GM18511 (cell line): ENCODE measurements at regions not wholly inside any gene's neighbourhood (a gene's known extent, or its start where the extent isn't known, plus 50 kb on each side); places are given as distances from the start of the nearest gene placed in this dataset.
A peak's percentile ranks its signal among the peaks of the same experiment; 100 is the strongest.

Experiments used
- ATAC-seq: cut with Tn5 transposase; IDR thresholded peaks from one replicate; pipeline ENCODE4 v1.9.1; 2021; ENCODE audit warnings: mild to moderate bottlenecking, moderate library complexity; ENCODE audit not compliant: unreplicated experiment

DNA sequence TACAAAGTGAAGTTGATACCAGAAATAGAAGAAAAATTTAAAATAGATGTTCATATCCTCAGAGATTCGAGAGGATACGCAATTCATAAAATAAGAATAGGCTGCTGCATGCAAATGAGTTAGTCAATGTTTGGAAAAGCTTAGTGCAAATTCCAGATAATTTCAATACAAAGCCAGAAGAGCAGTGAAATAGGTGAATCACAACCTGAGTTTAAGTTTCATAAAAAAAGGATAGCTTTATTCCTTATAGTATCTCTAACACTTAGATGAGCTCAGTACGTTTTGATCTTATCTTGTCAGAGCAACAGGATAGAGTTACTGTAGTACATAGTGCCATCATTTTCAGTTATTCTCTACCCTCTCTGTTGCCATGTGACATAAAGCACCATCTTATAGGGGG lies 653.4 kb upstream of the ZNF608 start:
- ATAC-seq = no peak

DNA sequence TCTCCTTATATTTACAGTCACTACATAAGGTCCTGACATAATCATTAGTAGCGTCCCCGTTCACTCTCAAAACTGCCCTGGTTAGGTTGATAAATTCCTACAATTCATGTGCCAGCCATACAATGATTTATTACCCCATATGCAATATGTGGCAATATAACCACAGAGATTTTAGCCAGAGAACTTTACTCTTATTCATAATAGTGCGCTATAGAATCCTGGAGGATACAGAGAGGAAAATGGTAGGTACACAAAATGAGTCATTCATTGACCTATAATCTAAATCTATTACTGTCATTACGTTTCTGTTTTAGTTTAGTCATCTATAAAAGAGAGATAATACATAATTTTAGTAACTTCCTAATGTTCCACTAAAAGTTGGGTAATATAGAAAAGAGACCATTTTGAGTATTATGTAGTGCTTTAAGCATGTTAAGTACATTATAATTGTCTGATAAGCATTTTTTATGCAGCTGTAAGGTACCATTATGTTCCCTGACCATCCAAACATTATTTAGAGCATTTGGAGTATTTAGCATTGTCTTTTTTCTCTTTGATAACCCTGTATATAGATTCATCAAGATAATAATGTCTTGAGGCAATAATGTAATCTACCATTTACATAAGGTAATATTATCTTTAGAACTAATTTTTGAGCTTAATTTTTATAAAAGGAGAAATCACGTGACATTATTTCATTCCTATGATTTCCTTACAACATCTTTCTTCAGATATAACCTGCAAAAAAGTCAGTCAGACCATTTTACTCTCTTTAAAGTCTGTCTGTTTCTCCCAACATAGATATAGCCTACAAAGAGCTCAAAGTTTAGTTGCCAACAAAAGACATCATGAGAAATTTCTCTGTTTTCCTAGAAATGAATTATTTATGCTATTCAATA lies 655.5 kb upstream of the ZNF608 start:
- no peak for ATAC-seq

DNA sequence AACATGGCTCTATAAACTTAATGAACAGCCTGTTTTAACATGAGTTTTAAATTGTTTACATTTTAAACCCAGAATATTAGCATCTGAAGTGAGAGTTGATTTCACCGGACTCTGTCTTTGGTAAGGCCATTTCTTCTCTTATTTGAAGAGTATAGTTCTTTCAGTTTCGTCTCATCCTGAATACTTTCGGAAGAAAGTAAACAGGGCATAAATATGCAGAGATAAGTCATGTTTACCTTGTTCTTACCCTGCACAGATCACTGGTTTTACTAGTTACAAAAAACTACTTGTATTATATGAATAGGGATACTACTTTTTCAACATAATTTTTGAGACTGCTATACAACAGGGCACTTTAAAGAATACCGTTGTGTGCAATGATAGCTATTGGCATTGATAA lies 656.3 kb upstream of the ZNF608 start:
- no peak for ATAC-seq

DNA sequence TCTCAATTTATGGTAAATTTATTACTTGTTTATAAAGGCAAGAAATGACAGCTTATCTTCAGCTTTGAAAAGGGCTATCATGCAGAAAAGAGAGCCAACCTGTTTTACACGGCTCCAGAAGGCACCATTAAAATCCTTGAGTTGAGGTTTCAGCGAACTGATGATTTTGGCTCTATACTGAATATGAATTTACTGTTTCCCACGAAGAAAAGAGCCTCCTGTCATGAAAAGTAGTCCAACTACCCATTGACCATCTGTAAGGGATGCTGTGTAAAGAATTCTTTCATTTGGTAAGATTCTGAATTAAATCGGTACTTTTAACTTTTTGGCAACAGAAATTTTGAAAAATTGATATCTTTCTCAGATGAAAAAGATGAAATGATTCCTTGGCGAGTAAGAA lies 657.6 kb upstream of the ZNF608 start:
- no peak for ATAC-seq

DNA sequence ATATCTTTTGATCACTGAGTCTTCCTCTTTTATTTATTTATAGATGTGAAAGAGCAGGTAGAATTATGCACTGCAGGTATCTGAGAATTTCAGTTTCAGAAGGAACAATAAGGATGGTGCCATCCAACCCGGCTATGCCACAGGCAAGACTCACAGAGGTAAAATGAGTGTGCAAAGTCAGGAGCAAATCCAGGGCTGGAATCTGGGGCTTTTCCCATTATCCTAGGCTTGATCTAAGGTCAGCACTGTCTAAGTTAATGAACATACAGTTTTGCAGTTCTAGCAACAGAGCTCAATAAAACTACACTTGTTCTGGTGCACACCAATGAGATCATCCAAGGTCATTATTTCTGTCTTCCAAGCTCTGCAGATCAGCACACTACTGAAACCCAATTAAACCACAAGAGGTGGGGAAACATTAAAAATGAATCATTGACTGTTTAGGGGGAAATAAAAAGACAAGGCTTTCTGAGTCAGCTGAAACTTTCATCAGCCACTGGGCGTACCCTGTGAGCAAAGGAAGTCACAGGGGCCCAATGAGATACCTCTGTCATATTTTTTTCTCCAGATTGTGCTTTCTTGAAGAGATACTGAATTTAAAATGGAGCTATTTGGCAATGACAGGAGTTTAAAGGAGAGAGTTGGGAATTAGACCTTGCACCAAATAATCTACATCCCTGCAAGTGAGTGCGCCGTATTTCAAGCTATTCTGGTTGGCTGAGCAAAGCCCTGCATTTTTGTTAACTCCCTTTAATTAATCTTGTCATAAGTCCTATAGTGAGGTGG lies 662.2 kb upstream of the ZNF608 start:
- ATAC-seq = peak; percentile 65

DNA sequence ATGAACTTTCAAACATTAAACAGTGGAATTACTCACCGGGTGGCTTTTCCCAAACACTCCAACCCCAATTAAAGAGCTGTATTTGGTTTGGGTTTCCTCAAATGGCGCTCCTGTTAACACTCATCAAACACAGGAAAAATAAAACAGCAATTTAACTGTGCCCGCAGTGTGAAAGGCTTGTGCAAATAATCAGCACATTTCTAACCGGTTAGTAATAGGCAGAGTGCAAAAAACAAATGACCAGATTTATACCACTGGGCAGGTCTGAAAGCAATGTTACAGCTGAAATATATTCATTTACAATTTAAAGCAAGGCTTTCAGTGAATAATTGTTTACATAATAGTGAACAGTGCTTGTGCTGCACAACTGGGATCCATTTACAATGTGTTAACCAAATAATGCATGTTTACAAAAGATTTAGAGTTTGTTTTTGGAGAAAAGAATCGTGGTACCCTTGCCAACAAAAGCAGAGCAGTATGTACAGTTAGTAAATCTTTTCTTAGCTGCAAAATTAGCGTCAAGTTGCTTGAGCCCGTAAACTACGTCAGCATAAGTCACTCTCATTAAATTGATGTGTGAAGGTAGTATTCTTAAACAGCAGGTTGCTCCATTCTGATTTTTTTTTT lies 662.9 kb upstream of the ZNF608 start:
- ATAC-seq = no peak

DNA sequence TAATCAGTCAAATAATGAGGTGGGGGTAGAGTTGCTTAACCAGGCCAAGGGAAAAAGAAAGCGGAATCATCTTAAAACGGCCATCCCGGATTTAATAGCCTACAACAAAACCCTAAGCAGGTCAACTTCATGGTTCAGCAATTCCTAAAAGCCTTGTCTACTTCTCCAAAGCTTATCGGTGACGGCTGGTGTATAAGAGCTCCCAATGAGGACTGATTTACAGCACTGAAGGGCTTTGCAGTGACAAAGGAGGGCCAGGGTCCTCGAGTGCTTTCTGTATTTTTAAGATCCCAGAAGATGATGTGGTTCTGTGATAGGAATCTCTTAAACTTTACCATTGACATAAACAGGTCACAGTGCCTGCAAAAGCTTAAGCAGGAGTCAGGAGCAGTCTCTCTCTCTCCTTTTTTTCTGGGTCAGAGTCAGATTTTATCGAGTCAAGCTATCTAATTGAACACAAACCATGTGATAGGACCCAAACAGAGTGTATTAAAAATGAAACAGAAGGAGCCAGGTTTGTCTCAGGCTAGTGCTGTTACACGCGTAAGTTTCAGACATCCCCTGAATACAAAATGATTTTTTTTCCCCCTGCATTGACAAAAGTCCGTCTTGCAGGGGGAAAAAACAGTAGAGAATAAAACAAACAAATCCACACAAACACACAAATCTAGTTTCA lies 663.6 kb upstream of the ZNF608 start:
- ATAC-seq = no peak

DNA sequence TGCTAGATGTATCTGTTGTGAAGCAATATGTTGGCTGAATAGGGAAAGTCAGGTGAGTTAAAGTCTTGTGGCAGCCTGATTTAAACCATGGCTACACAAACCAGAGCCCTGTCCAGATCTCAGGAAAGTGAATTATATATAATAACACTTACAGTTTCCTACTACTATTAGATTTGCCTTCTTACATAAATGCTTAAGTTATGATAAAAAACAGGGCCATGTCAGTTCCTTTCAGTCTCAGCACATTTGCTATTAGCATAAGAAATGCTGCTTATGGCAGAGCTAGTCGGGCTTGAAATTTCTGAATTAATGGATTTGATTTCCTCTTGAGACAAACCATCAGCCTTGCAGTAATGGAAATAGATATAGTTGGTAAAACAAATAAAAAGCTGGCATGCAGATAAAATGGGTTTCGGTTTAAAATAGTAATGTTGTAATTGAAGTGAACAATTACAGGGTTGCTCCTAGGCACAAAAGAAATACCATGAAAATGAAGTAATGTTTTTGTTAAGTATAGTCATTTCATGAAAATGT lies 664.2 kb upstream of the ZNF608 start:
- no peak for ATAC-seq

DNA sequence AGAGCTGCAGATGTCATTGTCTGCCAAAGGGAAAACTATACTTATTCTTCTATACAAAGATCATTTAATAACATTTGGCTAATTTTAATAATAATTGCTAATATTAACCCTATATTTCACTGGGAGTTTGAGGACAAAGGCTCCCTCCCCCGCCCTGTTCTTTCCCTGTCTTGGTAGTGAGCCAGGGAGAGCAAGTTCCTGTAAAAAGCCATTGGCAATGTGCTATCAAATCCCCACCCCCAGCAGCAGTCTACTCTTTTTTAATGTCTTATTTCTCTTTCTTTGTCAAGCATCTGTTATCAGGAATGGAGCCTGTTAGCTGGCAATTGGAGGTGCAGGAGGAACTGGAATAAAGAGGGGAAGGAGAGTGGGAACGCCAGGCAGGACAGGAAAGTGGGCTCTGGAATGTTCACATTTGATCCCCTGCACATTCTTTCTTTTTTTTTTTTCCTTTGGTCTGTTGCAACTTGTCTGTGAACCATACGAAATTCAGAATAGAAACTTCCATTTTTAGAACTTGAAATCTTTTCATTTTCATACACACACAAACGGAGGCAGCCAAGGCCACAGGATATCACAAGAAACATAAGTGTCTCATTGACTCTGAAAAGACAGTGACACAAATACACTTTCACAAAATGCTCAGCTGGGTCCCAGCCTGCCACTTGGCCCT lies 664.8 kb upstream of the ZNF608 start:
- peak; percentile 57 for ATAC-seq

DNA sequence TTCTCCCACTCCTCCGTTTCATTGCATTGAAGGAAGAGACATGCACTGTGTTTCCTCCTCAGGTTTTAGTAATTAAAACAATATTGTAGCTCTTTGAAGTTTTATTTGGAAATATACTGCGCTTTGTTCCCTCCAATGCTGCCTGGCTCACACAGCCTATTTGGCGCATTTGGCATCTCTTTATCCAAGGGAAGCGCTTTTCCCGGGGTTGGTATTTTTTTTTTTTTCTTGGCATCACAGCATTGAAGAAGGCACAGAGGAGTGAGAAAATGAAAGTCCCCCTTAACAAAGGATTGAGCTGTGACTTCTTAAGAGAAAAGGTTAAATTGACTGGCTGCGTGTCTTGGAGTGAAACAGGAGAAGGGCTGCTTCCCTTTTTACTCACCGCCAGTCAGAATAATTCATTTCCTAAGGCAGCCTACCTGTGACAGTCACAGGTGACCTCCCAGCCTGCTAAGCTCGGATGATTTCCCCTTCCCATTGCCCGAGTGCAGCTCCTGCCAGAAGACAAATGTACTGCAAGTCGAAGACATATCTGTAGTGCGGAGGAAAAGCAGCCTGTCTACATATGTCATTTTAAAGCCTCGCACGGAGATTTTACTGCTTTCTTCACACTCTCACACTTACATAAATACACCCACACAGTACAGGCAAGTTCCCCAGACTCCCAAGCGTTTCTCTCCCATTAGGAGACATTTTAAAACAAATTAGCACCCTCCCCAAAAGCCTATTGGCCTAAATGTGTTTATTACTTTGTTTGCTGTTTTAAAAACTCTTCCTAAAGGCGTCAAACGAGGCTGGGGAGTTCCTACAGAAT lies 665.5 kb upstream of the ZNF608 start:
- ATAC-seq = peak; percentile 54

DNA sequence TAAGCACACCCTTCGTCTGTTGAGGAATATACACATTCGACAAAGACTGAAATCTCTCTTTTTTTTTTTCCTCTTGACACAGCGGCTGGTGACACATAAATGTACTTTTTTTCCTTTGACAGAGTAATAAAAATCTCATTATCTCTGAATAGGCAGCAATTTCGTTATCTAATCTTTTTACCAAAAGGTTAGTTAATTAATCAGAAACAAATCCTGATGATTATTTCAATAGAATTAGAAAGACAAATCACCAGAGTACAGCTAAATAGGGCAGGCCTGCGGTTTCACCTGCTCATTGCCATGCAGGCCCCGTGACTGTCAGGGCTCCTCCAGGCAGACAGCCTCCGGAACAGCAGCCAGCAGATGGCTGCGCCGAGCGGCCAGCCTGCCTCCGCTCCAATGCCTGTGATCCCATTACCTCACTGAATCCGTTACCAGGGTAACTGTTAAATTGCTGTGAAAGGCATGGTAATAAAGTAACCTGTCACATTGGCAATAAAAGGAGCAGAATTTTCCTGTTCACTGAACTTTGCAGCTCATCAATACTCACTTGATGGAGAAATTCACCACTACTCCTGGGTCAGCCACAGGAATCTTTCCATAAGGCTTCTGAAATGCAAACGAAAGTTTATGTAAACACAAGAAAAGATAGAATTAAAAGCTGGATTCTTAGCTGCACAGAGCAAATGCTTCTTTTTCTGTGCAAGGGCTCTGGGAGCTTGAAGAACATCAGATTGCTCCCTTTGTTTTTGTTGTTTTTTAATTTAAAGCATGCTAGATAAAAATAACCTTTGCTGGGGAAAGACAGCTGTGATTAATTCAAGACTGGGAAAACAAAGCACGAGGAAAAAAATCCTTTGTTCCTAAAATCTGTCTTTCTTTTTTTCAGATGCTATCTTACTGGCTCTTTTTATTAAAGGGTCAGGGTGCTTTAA lies 666.4 kb upstream of the ZNF608 start:
- peak; percentile 30 for ATAC-seq

DNA sequence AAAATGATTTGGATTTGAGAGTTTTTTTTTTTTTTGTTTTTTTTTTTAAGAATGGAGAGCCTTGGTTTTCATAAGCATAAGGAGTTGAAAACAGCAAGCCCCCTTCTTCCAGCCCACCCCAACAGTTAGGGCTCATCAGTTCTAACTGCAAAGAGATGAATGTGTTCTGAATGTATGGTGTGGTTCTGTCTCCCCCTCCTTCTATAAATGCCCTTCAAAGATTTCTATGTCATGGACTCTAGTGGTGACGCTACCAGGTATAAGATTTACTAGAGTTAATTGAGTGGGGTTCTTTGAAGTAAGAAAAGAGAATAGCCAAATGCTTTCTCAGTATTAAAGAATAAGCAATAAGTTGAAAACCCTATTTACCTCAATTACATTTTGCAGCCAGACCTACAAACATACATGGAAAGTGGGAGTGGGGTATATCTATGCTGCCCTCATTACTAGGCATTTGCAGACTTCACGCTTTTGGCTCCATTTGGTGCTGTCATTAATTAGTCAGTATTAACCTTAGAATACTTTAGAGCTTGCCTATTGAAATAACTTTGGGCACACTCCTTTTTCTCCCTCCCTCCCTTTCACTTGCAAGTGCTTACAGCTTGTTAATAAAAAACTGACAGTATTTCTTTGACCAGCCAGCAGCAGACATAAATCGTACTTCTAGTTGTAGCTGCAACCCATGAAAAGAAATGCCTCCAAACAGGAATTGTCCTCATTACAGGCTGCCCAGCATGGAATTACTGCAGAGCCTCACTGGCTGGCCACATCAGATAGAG lies 667.2 kb upstream of the ZNF608 start:
- ATAC-seq = no peak

DNA sequence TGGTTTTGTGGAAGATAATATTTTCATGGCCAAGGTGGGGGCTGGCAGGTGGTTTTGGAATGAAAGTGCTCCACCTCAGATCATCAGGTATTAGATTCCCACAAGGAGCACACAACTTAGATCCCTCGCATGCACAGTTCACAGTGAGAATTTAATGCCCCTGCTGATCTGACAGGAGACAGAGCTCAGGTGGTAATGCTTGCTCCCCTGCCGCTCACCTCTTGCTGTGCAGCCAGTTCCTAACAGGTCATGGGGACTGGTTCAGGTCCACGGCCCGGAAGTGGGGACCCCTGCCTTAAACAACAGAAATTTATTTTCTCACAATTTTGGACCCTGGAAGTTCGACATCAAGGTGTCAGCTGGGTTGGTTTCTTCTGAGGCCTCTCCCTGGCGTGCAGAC lies 668.7 kb upstream of the ZNF608 start:
- no peak for ATAC-seq

DNA sequence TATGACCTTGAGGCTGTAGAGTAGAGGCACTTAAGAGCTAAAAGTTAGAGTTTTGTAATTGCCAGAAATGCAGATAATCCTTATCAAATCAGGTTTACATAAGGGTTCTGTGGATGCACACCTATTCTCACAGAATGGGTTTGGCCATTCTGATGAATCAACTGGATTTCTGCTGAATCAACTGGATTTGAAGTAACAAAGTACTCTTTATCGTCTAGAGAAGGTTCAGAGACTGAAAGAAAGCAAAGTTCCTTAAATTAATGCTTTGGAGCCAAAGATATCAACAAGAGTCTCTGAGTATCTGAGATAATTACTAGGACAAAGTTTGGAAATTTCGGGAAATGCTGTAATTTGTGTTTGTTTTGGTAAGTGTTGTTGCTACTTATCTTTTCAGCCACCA lies 669.6 kb upstream of the ZNF608 start:
- no peak for ATAC-seq

DNA sequence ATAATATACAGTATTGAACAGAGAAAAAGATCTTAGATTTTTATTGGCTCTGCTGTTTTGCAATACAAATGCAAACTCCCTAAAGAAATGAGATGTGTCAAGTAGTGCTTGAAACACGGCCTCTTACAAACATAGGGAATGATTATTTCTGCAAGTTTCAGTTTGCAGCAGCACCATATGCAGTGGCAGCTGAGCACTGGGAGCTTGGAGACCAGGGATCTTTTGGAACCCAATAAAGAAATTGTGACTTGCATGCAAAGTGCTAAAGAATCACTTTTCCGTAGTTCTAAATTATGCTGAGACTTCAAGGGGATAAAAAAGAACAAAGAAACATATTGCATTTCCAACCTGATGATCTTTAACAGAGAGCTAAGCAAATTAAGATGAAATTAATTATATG lies 674.6 kb upstream of the ZNF608 start:
- ATAC-seq = no peak

DNA sequence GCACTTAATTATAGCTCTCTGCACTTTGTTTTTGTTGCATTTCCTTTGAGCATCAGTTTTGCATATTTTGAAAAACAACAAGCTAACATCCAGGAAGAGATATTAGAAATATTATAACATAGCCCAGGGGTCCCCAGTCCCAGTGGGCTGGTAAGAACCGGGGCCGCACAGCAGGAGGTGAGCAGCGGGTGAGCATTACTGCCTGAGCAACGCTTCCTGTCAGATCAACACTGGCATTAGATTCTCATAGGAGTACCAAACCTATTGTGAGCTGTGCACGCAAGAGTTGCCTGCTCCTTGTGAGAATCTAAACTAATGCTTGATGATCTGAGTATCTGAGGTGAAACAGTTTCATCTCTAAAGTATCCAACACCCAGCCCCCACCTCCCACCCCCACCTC lies 675.9 kb upstream of the ZNF608 start:
- ATAC-seq = no peak

DNA sequence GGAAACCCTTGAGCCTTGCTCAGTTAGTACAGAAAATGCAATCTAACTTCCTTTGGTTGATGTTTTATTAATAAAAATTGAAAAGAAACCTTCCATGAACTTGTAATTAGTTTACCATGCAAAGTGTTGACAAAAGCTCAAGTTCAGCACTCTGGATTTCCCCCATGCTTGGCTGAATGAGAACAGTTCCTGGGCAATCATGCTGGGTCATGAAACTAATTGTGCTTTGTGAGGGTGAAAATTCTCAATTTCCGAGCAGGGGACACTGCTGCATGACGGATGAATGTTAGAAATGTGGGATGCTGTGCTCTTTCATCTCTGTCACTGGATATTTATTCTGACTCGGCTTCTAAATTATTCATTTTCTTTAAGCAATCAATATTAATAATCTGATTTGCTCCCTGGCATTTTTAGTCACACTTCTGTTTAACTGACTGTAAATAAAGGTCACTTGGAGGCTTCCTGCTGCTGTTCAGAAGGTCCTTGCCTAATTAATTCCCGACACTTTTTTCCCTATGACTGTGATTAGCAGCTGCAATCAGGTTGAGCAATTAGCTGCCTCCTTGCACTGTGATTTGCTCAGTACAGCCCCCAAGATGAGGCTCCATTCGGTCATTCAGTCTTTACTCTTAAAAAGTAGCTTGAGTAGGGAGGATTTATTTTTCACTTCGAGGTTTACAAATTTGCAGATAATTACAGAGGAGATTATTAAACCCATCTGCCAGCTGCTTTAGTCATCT lies 678.1 kb upstream of the ZNF608 start:
- ATAC-seq = no peak
